ENCODE measurements at regions not wholly inside any gene's neighbourhood (a gene's known extent, or its start where the extent isn't known, plus 50 kb on each side); places are given as distances from the start of the nearest gene placed in this dataset.

GRCh38 chr3:164236851-164237250 lies 841.4 kb downstream of the SI start:
- Mint-ChIP-seq H3K4me3 (no peak overlapping the region), H3K27ac (no peak overlapping the region), H3K4me1 (ENCODE audit: low read depth) (no peaks in the 10 kb centered on the region), H3K9me3 (no peaks in the 10 kb centered on the region), H3K27me3 (no peaks in the 10 kb centered on the region), H3K36me3 (ENCODE audit: low read depth) (no peaks in the 10 kb centered on the region)
- intact Hi-C loops (cut with micrococcal nuclease), result no loop called here

DNA sequence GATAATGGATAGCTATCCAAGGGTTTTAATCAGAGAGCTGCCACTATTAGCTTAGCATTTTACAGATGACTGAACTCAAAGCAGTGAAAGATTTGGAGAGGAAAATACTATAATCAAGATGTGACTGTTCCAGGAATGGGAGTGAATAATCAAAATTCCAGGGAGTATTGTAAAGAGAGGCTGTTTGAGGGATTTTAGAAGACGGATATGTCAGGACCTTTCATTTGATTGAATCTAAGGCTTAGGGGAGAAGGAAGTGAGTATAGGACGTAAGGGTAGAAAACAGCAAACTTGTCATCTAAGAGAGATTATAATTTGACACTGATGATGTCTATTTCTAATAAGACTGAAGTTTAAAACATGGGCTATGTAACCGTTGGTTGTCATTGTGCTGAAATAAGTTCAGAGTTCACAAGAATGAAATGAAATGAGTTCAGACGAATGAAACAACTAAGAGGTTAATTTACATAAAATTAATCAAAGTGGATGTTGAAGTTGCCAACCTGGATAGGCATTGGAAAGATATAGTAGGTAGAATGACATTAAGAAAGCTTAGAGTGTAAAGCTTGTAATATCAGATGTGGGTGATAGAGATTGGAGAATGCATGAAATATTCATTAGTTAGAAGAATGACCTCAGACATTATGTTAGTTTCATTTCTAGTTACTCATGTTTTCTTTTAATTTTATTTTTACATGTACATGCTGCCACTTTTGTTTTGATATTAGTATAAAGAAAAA lies 842.8 kb downstream of the SI start:
- intact Hi-C loops (cut with micrococcal nuclease), result no loop called here

GRCh38 chr3:164233951-164234350 lies 844.3 kb downstream of the SI start:
- Mint-ChIP-seq H3K36me3 (ENCODE audit: low read depth) (no peaks in the 10 kb centered on the region), H3K4me1 (ENCODE audit: low read depth) (no peaks in the 10 kb centered on the region), H3K4me3 (no peak overlapping the region), H3K9me3 (no peaks in the 10 kb centered on the region), H3K27me3 (no peaks in the 10 kb centered on the region), H3K27ac (no peak overlapping the region)
- intact Hi-C loops (cut with micrococcal nuclease), result no loop called here

More for the DNA sequence above, 842.8 kb downstream of the SI start:
- H3K27me3 Mint-ChIP-seq, result no peaks in the 10 kb centered on the region
- H3K36me3 Mint-ChIP-seq (ENCODE audit: low read depth), result no peaks in the 10 kb centered on the region
- no peaks in the 10 kb centered on the region for H3K9me3 Mint-ChIP-seq
- no peaks in the 10 kb centered on the region for H3K4me1 Mint-ChIP-seq (ENCODE audit: low read depth)
- H3K4me3 Mint-ChIP-seq, result no peak overlapping the region
- no peak overlapping the region for H3K27ac Mint-ChIP-seq

- Mint-ChIP-seq H3K4me3 (no peak overlapping the region), H3K27me3 (no peaks in the 10 kb centered on the region), H3K27ac (no peak overlapping the region), H3K4me1 (ENCODE audit: low read depth) (no peaks in the 10 kb centered on the region), H3K36me3 (ENCODE audit: low read depth) (no peaks in the 10 kb centered on the region), H3K9me3 (no peaks in the 10 kb centered on the region)
- intact Hi-C loops (cut with micrococcal nuclease), result no loop called here
Measured at GRCh38 chr3:164231718-164232117, 846.6 kb downstream of the SI start.

- Mint-ChIP-seq H3K4me3 (no peak overlapping the region), H3K27ac (no peak overlapping the region), H3K4me1 (ENCODE audit: low read depth) (no peaks in the 10 kb centered on the region), H3K27me3 (no peaks in the 10 kb centered on the region), H3K36me3 (ENCODE audit: low read depth) (no peaks in the 10 kb centered on the region), H3K9me3 (no peaks in the 10 kb centered on the region)
- intact Hi-C loops (cut with micrococcal nuclease), result no loop called here
Measured at GRCh38 chr3:164230385-164231094, 847.8 kb downstream of the SI start.

DNA sequence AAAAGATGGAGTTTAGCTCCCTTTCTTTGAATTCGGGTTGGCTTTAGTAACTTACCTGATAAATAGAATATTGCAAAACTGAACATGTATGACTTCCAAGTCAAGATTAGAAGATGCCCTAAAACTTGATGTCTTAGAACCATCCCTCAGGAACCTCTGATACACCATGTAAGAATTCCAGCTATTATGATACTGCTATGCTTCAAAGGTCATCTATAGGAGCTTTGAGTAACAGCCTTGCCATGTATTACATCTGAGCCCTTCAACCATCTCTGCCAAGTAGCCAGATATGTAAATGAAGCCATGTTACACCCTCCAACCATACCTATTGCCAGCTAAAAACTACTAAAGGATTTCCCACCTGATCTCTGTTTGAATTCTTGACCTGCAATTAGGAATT lies 854.2 kb downstream of the SI start:
- Mint-ChIP-seq H3K4me3 (no peak overlapping the region), H3K4me1 (ENCODE audit: low read depth) (no peaks in the 10 kb centered on the region), H3K27me3 (no peaks in the 10 kb centered on the region), H3K27ac (no peak overlapping the region), H3K36me3 (ENCODE audit: low read depth) (no peaks in the 10 kb centered on the region), H3K9me3 (no peaks in the 10 kb centered on the region)
- intact Hi-C loops (cut with micrococcal nuclease), result no loop called here

GRCh38 chr3:164222197-164222596 lies 856.1 kb downstream of the SI start:
- intact Hi-C loops (cut with micrococcal nuclease), result no loop called here
- Mint-ChIP-seq H3K36me3 (ENCODE audit: low read depth) (no peaks in the 10 kb centered on the region), H3K4me1 (ENCODE audit: low read depth) (no peaks in the 10 kb centered on the region), H3K4me3 (no peak overlapping the region), H3K27ac (no peak overlapping the region), H3K27me3 (no peaks in the 10 kb centered on the region), H3K9me3 (peaks cover 12% of the 10 kb centered on the region)

DNA sequence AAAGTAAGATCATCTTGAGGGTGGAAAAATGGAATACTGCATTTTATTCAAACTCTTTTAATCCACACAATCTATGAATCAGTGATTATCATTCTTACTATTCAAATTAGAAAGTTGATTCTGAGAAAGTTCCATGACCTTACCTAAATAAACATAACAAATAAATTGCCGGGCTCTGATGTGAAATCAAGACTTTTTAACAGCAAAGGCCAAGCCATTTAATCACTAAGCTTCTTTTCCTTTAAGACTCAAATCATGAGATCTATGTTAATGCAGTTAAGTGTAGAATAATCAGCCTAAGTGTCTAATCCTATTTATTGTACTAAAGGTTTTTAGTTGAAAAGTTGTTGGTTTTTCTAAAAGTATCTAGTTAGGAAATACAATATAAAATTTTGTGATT lies 857.0 kb downstream of the SI start:
- intact Hi-C loops (cut with micrococcal nuclease), result no loop called here
- Mint-ChIP-seq H3K36me3 (ENCODE audit: low read depth) (no peaks in the 10 kb centered on the region), H3K27ac (no peak overlapping the region), H3K4me1 (ENCODE audit: low read depth) (no peaks in the 10 kb centered on the region), H3K9me3 (peaks cover 13% of the 10 kb centered on the region), H3K27me3 (no peaks in the 10 kb centered on the region), H3K4me3 (no peak overlapping the region)

- Mint-ChIP-seq H3K4me1 (ENCODE audit: low read depth) (no peaks in the 10 kb centered on the region), H3K4me3 (no peak overlapping the region), H3K27ac (no peak overlapping the region), H3K27me3 (no peaks in the 10 kb centered on the region), H3K9me3 (no peaks in the 10 kb centered on the region), H3K36me3 (ENCODE audit: low read depth) (no peaks in the 10 kb centered on the region)
- intact Hi-C loops (cut with micrococcal nuclease), result no loop called here
Measured at GRCh38 chr3:164209363-164209762, 868.9 kb downstream of the SI start.

DNA sequence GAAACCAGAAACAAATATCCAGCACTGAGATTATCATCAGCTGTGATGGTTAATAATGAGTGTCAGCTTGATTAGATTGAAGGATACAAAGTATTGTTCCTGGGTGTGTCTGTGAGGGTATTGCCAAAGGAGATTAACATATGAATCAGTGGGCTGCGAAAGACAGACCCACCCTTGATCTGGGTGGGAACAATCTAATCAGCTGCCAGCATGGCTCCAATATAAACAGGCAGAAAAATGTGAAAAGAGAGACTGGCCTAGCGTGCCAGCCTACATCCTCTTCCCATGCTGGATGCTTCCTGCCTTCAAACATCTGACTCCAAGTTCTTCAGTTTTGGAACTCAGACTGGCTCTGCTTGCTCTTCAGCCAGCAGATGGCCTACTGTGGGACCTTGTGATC lies 869.5 kb downstream of the SI start:
- intact Hi-C loops (cut with micrococcal nuclease), result no loop called here
- H3K4me3 Mint-ChIP-seq, result no peak overlapping the region
- no peak overlapping the region for H3K27ac Mint-ChIP-seq
- H3K36me3 Mint-ChIP-seq (ENCODE audit: low read depth), result no peaks in the 10 kb centered on the region
- H3K27me3 Mint-ChIP-seq, result no peaks in the 10 kb centered on the region
- H3K9me3 Mint-ChIP-seq, result no peaks in the 10 kb centered on the region
- H3K4me1 Mint-ChIP-seq (ENCODE audit: low read depth), result no peaks in the 10 kb centered on the region

GRCh38 chr3:164208048-164208447 lies 870.2 kb downstream of the SI start:
- Mint-ChIP-seq H3K27ac (no peak overlapping the region), H3K4me1 (ENCODE audit: low read depth) (no peaks in the 10 kb centered on the region), H3K36me3 (ENCODE audit: low read depth) (no peaks in the 10 kb centered on the region), H3K9me3 (no peaks in the 10 kb centered on the region), H3K4me3 (no peak overlapping the region), H3K27me3 (no peaks in the 10 kb centered on the region)
- intact Hi-C loops (cut with micrococcal nuclease), result no loop called here

- no peaks in the 10 kb centered on the region for H3K9me3 Mint-ChIP-seq
- intact Hi-C loops (cut with micrococcal nuclease), result no loop called here
- no peak overlapping the region for H3K4me3 Mint-ChIP-seq
- H3K27ac Mint-ChIP-seq, result no peak overlapping the region
- no peaks in the 10 kb centered on the region for H3K27me3 Mint-ChIP-seq
- H3K36me3 Mint-ChIP-seq (ENCODE audit: low read depth), result no peaks in the 10 kb centered on the region
- H3K4me1 Mint-ChIP-seq (ENCODE audit: low read depth), result no peaks in the 10 kb centered on the region
Measured at GRCh38 chr3:164200053-164200823, 878.1 kb downstream of the SI start.

DNA sequence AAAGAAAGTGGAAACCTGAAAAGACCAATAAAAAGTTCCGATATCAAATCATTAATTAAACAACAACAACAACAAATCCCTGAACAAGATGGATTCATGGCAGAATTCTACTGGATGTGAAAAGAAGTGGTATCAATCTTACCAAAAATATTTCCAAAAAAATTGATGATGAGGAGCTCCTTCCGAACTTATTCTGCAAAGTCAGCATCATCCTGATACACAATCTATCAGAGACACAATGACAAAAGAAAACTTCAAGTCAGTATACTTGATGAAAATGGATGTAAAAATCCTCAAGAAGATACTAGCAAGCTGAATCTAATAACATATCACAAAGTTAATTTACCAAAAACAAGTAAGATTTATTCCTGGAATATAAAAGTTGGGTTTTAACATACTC lies 881.8 kb downstream of the SI start:
- intact Hi-C loops (cut with micrococcal nuclease), result no loop called here
- H3K4me3 Mint-ChIP-seq, result no peak overlapping the region

GRCh38 chr3:164194842-164195241 lies 883.5 kb downstream of the SI start:
- peaks cover 17% of the 10 kb centered on the region for H3K9me3 Mint-ChIP-seq
- intact Hi-C loops (cut with micrococcal nuclease), result no loop called here
- no peaks in the 10 kb centered on the region for H3K27me3 Mint-ChIP-seq
- H3K27ac Mint-ChIP-seq, result no peak overlapping the region
- H3K4me1 Mint-ChIP-seq (ENCODE audit: low read depth), result no peaks in the 10 kb centered on the region
- no peak overlapping the region for H3K4me3 Mint-ChIP-seq
- H3K36me3 Mint-ChIP-seq (ENCODE audit: low read depth), result no peaks in the 10 kb centered on the region

More for the DNA sequence above, 881.8 kb downstream of the SI start:
- Mint-ChIP-seq H3K36me3 (ENCODE audit: low read depth) (no peaks in the 10 kb centered on the region), H3K27me3 (no peaks in the 10 kb centered on the region), H3K4me1 (ENCODE audit: low read depth) (no peaks in the 10 kb centered on the region), H3K27ac (no peak overlapping the region), H3K9me3 (peaks cover 17% of the 10 kb centered on the region)

Data from dendritic cell treated with granulocyte-macrophage colony-stimulating factor and Interleukin-4, amounts not matched to agents 40 ng/mL and 50 ng/mL, for 4 days (primary cell).